ENCODE measurements at regions not wholly inside any gene's neighbourhood (a gene's known extent, or its start where the extent isn't known, plus 50 kb on each side); places are given as distances from the start of the nearest gene placed in this dataset.

DNA sequence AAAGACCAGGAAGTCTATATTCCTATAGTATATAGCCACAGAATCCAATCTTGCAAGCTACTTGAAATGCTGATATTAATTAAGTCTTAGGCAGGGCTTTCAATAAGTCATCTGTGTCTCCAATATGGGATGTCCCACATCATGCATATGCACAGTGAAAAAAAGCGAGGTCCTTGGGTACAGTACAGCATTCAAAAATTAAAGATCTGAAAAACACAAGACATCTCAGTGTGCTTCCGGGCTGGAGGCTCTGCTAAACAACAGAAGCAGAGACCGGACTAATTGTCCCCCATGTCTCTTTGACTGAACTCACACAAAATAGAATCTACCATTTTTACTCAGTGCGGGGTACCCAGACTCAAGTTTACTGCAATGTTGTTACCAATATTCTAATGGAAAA lies 156.0 kb downstream of the DAD1 start:
- H3K4me2 ChIP-seq (replicated peaks; ENCODE audit: extremely low read depth, low read length, poor library complexity, severe bottlenecking) = peak overlapping the region; percentile 19
- H3K9ac ChIP-seq (ENCODE audit: insufficient read depth, low read length, poor library complexity, severe bottlenecking) = no peak overlapping the region
- H3K4me3 Mint-ChIP-seq = no peak overlapping the region

DNA sequence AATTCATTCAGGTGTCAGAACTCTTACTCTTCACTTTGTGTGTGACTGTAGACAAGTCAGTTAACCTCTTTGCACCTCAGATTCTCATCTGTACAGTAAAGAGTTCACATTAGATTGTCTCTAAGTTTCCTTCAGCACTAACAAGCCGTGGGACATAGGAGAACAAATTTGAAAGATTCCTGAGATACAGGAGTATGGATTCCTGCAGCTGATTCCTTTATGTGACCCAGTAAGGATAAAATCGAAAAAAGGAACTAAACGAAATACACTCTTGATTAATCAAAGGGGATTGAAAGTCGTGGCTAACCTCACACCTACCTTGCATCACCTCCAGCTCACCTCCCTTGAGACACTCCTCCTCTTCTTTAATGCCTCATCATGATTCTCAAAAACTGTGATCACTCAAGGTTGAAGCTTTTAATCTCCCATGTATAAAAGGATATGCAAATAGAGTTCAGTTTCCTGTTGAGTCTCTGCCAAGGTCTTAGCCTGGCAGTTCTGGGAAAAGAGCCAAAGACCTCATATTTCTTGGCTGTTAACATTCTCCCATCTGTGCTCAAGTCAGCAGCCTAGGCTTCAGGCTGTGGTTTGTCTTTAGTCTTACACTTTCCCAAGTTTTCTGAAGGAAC lies 156.6 kb downstream of the DAD1 start:
- Histone ChIP-seq H3K9me3 (replicated peaks in 1 of 2; ENCODE audit: control insufficient read depth in 1 of 2, insufficient read depth in 1 of 2, low read length in 2 of 2) (no peaks in the 10 kb centered on the region), H3K4me1 (ENCODE audit: control insufficient read depth in 1 of 2, insufficient read depth in 2 of 2, low read length in 2 of 2) (peaks cover 37 to 45% of the 10 kb centered on the region in 2 donors), H3K36me3 (replicated peaks in 1 of 2; ENCODE audit: control insufficient read depth in 1 of 2, insufficient read depth in 2 of 2, low read length in 2 of 2) (no peaks in the 10 kb centered on the region), H3K79me2 (ENCODE audit: insufficient read depth, low read length) (no peaks in the 10 kb centered on the region), H2AFZ (ENCODE audit: insufficient read depth, low read depth, low read length, poor library complexity, severe bottlenecking) (no peak overlapping the region), H3K4me3 (replicated peaks in 1 of 3; ENCODE audit: low read depth in 2 of 3, low read length in 3 of 3) (peak overlapping the region in 1 of 3 experiments; percentile 4), H3K27ac (ENCODE audit: low read depth in 1 of 2, low read length in 2 of 2) (no peak overlapping the region), H3K4me2 (replicated peaks; ENCODE audit: extremely low read depth, low read length, poor library complexity, severe bottlenecking) (peak overlapping the region; percentile 19), H3K27me3 (ENCODE audit: control insufficient read depth in 2 of 2, insufficient read depth in 2 of 2, low read length in 2 of 2) (no peaks in the 10 kb centered on the region), H3K9ac (ENCODE audit: insufficient read depth, low read length, poor library complexity, severe bottlenecking) (no peak overlapping the region), H4K20me1 (ENCODE audit: insufficient read depth, low read length) (no peaks in the 10 kb centered on the region)
- H3K27me3 Mint-ChIP-seq (ENCODE audit: low read depth in 3 of 3) = peaks cover 0 to 3% (median 0%) of the 10 kb centered on the region in 3 donors
- peak overlapping the region in 1 of 7 donors; percentile 7 for H3K27ac Mint-ChIP-seq
- intact Hi-C loops (cut with micrococcal nuclease) = no loop called here
- no peak for DNase-seq
- H3K36me3 Mint-ChIP-seq = no peaks in the 10 kb centered on the region
- TF ChIP-seq, protein P1, sequence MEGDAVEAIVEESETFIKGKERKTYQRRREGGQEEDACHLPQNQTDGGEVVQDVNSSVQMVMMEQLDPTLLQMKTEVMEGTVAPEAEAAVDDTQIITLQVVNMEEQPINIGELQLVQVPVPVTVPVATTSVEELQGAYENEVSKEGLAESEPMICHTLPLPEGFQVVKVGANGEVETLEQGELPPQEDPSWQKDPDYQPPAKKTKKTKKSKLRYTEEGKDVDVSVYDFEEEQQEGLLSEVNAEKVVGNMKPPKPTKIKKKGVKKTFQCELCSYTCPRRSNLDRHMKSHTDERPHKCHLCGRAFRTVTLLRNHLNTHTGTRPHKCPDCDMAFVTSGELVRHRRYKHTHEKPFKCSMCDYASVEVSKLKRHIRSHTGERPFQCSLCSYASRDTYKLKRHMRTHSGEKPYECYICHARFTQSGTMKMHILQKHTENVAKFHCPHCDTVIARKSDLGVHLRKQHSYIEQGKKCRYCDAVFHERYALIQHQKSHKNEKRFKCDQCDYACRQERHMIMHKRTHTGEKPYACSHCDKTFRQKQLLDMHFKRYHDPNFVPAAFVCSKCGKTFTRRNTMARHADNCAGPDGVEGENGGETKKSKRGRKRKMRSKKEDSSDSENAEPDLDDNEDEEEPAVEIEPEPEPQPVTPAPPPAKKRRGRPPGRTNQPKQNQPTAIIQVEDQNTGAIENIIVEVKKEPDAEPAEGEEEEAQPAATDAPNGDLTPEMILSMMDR (IDR thresholded peaks at IDR 0.05) = no peak
- H3K4me1 Mint-ChIP-seq = peaks cover 53% of the 10 kb centered on the region
- H3K4me3 Mint-ChIP-seq = peak overlapping the region in 1 of 2 donors; percentile 72
- WGBS (ENCODE audit: insufficient coverage) = no CpG with 5 or more reads among the region's 4 CpGs
- no peaks in the 10 kb centered on the region for H3K9me3 Mint-ChIP-seq

More for the DNA sequence above, 156.0 kb downstream of the DAD1 start:
- no peak overlapping the region for H3K27ac ChIP-seq (ENCODE audit: low read depth in 1 of 2, low read length in 2 of 2)
- no peaks in the 10 kb centered on the region for H3K27me3 ChIP-seq (ENCODE audit: control insufficient read depth in 2 of 2, insufficient read depth in 2 of 2, low read length in 2 of 2)
- no peaks in the 10 kb centered on the region for H3K36me3 ChIP-seq (replicated peaks in 1 of 2; ENCODE audit: control insufficient read depth in 1 of 2, insufficient read depth in 2 of 2, low read length in 2 of 2)
- H3K9me3 Mint-ChIP-seq = no peaks in the 10 kb centered on the region
- H2AFZ ChIP-seq (ENCODE audit: insufficient read depth, low read depth, low read length, poor library complexity, severe bottlenecking) = no peak overlapping the region
- no peak for DNase-seq
- peaks cover 48% of the 10 kb centered on the region for H3K4me1 Mint-ChIP-seq
- peaks cover 0 to 3% (median 0%) of the 10 kb centered on the region in 3 donors for H3K27me3 Mint-ChIP-seq (ENCODE audit: low read depth in 3 of 3)
- 33% methylated on average over 2 of the region's 4 CpGs for WGBS (ENCODE audit: insufficient coverage)
- peaks cover 33 to 39% of the 10 kb centered on the region in 2 donors for H3K4me1 ChIP-seq (ENCODE audit: control insufficient read depth in 1 of 2, insufficient read depth in 2 of 2, low read length in 2 of 2)
- no peaks in the 10 kb centered on the region for H3K79me2 ChIP-seq (ENCODE audit: insufficient read depth, low read length)
- no peak overlapping the region for H3K27ac Mint-ChIP-seq
- TF ChIP-seq, protein P1 (IDR thresholded peaks at IDR 0.05) = no peak
- no peaks in the 10 kb centered on the region for H3K36me3 Mint-ChIP-seq
- H4K20me1 ChIP-seq (ENCODE audit: insufficient read depth, low read length) = no peaks in the 10 kb centered on the region
- intact Hi-C loops (cut with micrococcal nuclease) = no loop called here
- no peak overlapping the region for H3K4me3 ChIP-seq (replicated peaks in 1 of 3; ENCODE audit: low read depth in 2 of 3, low read length in 3 of 3)
- no peaks in the 10 kb centered on the region for H3K9me3 ChIP-seq (replicated peaks in 1 of 2; ENCODE audit: control insufficient read depth in 1 of 2, insufficient read depth in 1 of 2, low read length in 2 of 2)

All from CD14-positive monocyte (primary cell).